ENCODE measurements at regions not wholly inside any gene's neighbourhood (a gene's known extent, or its start where the extent isn't known, plus 50 kb on each side); places are given as distances from the start of the nearest gene placed in this dataset.

GRCh38 chr7:53756946-53757345, 721.5 kb downstream of the POM121L12 start:
- no peak for TF ChIP-seq EZH2 (IDR thresholded peaks at IDR 0.05; ENCODE audit: insufficient read depth, poor library complexity, severe bottlenecking)
- no peak for TF ChIP-seq EZH2phosphoT487 (IDR thresholded peaks at IDR 0.05; ENCODE audit: insufficient read depth, low read depth)
